T follicular helper cell (primary cell): ENCODE measurements at regions not wholly inside any gene's neighbourhood (a gene's known extent, or its start where the extent isn't known, plus 50 kb on each side); places are given as distances from the start of the nearest gene placed in this dataset.
A peak's percentile ranks its signal among the peaks of the same experiment; 100 is the strongest.

Experiments used
- DNase-seq: peaks from one replicate; pipeline ENCODE4 v3.0.0-alpha.2; 2020; ENCODE audit warnings: low read depth

DNA sequence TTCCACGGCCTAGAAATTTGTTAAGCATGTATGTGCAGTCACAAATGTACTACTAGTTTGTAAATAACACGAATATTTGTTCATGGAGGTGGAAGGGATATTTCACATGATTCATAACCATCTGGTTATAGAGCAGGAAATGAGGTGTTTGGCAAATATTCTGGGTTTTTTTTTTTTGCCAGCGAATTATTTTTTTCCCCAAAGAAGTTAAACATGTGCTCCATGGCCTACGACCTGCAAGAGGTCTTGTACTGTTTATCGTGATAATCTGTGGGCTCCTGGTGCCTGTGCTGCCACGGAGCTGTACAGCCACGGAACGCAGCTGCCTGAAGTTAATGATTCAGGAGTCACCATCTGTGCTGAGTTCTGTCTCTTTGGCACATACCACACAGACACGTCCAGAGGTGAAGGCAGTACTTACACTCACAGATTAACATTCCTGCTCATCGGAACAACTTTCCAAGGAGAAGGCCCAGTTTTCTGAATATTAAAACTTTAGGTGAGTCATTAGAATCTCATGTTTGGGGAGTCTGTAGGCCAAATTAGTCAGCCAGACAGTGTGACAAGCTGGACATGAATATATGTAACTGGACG, 156.3 kb downstream of the TMX1 start:
- no peak for DNase-seq

DNA sequence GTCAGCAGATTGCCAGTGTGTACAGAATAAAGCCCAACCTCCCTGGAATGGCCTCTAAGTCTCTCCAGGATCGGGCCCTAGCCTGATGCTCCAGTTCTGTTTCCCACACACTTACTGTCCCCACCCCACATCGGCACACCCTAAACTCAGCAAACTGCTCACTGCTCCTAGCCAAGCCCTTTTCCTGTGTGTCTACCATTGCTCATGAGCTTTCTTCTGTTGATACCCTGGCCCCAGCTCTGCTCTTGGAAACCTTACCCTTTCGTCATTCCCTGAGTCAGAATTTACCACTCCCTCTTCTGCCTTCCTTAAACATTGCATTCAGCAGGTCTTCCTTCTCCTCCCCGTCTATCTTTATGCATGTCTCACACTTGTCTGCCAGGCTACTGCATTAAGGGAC, 158.9 kb downstream of the TMX1 start:
- DNase-seq, result no peak

DNA sequence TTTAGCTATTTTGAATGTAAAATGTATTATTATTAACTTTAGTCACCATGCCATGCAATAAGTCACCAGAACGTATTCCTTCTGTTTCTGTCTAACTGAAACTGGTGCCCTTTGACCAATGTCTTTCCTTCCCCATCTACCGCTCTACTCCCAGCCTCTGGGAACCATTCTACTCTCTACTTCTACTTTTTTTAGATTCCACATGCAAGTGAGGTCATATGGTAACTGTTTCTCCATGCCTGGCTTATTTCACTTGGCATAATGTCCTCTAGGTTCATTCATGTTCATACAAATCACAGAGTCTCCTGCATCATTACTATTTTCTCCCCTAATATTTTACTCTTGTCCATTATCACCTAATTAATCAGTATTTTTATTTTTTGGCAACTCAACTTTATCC, 160.1 kb downstream of the TMX1 start:
- DNase-seq, result no peak

DNA sequence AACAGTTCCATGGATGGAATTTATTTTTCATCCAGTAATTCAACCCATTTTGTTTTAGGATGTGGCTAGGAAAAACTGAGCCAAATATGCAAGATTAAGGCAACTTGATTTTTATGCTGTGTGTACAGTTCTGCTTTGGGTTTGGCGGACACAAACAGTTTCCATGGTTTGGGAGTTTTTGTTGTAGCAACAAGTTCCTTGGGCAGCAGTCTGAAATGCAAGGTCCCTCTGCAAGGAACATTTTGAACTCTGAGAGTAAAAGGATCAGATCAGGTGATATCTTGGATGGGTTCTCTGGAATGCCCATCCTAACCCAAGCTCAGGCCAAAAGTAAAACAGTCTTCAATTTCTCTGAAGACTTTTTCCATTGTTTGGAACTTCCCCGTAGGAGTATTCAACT, 161.2 kb downstream of the TMX1 start:
- DNase-seq, result no peak

DNA sequence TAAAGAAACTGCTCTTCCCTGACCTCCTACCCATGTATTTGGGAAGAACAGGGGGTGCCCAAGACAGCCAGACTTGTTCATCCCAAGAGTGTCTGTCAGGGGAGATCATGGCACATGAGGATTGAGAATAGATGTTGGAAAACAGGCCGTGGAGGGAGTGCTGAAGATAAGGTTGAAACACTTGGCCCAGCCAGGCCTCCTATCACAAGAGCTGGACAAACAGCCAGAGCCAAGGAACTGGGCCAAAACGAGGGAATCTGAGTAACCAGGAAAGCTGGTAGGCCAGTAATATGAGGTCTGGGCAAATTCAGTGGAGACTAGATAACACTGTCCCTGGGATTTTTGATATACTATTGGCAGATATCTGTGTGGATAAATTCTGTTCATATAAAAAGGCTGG, 161.7 kb downstream of the TMX1 start:
- no peak for DNase-seq

DNA sequence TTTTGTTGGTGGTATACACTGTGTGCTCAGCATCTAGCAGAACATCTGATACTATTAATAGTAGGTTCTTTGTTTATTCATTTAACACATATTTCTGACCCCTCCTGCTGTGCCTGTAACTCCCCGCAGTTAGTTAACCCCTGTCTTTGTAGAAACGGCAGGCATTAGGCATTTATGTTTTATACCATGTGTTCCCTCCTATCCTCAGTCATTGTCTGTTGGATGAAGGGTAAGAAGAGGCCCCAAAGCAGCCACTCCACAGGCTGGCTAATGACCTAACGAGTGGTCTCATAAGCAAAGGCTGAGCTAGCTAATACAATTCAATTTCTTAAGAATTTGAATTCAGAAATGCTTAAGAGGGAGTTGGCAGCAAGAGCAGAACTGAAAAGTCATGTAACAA, 170.8 kb downstream of the TMX1 start:
- no peak for DNase-seq

DNA sequence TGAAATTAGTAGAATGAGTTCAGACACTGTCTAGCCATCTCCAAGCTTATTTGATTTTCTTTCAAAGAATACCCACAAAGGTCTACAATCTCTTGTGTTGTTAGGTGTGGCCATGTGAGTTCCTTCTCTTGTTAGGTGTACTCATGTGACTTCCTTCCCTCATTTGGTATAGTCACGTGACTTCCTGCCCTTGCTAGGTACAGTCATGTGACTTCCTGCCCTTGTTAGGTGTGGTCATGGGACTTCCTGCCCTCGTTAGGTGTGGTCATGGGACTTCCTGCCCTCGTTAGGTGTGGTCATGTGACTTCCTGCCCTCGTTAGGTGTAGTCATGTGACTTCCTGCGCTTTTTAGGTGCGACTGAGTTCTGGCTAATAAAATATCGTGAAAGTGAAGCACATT, 179.6 kb downstream of the TMX1 start:
- peak; percentile 42 for DNase-seq

DNA sequence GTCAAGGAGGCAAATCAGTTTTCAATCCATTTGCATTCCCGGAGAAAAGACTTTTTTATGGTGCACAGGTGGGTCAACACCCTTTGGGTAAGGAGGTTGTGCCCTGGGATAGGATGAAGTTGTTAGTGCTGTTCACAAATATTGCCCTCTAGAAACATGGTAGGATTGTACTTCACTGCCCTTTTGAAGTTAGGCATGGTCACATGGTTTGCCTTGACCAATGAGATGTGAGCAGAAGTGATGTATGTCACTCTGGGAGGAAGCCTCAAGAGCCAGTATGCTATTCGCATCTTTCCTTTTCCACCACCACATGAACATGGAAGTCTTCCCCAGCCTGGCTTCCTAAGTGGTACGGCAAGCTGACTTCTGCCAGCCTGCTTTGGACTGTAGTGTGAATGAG, 182.7 kb downstream of the TMX1 start:
- no peak for DNase-seq

DNA sequence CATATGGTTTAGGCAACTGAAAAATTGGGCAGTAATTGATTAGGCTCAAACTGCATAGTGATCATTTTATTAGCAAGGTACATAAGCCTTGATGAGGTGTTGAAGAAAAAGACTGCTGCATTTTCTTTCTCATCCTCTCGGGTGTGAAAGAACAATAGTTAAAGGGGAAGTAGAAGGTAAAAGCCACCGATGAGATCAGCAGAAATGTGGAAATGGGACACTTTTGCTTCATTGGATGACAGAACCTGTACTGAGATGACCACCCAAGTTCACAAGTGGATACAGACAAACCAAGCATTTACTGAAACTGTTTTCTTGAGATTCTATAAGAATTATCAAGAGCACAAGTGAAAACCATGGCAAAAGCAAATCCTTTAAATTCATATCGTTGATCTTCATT, 184.0 kb downstream of the TMX1 start:
- DNase-seq, result no peak

DNA sequence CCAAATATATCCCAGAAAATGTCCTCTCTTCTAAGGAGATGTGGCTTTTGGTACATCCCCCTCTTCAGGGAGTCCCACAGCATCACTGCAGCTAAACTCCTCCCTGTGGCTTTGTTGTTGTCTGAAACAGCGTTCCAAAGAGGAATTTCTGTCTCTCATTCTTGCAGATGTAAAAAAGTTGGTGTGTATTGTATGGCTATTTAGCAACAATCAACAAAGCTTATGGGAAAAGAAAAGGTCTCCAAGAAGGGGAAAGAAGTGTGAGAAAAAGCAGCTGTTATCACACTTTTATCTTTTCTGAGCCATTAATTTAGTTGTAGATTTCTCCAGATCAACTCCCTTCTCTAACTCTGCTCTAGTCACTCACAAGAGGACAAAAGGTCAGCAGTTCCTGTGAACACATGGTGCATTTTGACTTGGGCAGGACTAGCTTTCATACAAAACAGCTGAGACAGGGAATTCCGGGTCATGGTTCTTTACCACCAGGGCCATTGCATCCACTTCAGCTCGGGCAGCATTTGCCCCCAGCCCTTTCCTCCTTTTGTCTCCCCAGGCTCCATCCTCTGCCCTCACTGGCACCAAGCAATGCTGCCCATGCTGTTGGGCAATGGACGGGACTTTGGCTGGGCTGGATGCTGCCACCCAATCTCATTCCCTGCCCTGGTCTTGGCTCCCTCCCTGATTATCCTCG, 184.7 kb downstream of the TMX1 start:
- DNase-seq, result no peak

DNA sequence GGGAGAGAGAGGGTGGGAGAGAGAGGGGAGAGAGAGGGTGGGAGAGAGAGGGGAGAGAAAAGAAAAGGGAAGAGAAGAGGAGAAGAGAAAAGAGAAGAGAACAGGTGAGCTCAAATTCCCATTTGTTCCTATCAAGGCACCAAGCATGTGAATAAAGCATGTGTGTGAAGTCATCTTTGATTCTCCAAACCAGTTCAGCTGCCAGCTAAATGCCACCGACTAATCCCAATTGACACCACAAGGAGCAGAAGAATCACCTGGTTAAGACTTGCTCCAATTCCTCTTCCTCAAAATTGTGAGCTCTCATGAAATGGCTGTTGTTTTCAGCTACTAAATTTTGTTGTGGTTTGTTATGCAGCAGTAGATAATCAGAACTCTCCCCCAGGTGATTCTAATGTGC, 188.9 kb downstream of the TMX1 start:
- DNase-seq, result no peak

DNA sequence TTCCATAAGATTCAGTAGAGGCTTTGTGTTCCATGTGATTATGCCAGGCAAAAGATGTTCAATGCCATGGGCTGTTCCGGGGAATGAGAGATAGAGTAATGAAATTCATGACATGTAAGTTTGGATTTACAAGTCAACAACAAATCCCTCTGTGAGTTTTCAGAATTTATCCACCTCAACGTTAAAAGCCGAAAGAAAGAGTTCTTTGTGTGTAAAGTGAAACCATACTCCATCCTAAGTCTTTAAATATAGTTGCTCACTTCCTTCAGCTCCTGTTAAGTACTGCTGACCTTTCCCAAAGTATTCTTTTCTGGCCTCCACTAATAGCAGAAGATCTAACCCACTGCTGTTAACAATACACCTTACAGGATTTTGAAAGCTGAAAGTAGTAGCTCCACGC, 190.0 kb downstream of the TMX1 start:
- no peak for DNase-seq

DNA sequence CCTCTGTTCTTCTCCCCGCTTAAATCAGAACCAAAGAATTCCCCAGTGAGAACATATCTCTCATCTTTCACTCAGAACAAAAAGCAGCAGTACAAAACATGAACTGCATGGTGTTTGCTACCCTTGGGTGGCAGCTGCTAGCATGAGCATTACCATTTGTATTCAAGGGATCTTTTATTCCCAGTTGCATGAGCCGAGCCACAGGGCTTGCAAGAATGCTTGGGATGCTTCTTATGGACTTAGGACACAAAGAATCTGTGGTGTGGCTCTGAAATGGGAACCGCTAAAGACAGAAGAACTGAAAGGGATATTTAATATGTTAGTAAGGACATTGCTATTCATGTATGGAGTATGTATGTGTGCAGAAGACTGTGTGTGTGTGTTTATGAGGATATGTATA, 190.6 kb downstream of the TMX1 start:
- DNase-seq, result no peak

DNA sequence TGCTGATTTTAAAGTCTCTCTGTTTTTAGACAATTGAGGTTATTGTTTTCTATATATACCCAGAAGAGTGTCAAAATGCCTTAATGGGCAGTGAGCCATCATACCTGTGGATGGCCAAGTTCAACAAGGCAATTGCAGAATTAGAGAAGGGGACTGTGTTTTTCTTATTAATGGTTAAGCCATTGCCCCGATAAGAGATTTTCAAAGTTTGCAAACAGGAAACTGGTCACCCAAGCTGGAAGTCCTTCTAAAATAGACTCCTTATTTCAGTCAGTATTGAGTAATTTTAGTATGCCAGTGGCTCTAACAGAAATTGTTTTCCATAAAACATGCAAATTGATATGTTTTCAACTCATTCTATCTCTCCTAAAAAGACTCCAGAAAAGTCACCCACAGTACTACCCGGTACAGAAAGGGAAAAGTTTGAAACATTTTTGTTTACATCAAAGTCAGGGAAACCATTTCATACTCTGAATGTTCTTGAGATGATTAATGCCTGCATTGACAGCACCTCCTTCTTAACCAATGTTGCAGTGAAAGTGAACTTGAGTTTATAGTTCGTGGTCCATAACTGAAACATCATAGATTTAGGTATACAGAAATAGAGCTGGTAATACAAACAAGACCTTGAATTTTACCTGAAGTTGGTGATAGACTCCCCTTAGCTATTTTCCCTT, 191.1 kb downstream of the TMX1 start:
- no peak for DNase-seq

DNA sequence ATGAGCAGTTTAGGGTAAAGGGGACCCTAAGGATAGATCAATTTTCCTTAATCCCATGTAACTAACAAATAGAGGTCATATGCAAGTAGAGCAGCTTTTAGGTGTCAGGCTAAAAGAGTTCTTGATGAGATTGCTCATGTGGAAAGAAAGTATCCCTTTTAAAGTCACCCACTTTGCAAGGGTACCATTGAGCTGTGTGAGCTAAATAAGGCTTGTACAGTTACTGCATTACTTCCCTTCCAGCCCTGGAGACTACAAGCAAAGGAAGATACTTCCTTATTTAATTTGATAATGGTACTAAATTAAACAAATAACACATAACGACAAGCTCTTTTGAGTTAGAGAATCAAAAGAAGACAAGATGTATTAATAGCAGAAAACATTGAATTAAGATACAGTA, 191.7 kb downstream of the TMX1 start:
- DNase-seq, result no peak

DNA sequence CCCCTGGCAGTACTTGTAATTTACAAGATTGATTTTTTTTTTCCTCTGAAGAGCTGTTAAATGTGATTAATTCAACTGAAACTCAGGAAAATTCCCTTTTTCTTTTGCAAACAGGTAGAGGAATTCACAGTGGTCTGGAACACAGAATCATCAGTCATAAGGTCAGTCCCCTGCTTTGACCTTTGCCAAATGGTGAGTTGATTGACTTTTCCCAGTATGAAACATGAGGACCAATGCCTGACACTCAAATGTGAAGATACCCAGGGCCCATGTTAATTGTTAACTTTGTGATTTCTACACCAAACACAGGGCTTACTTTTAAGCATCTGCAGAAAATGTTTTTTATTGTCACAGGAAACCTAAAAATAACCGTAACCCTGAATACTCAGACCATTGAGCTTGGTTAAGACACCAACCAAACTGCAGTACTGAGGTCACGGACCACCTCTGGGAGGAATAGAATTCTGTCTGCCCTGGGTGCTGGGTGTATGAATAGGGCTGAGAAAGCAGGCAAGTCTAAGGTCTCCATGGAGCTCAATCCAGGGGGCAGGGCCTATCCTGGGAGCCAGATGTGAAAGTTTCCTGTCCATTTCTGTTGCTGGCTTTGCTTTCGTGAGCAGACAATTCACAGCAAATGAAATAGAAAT, 192.4 kb downstream of the TMX1 start:
- no peak for DNase-seq

DNA sequence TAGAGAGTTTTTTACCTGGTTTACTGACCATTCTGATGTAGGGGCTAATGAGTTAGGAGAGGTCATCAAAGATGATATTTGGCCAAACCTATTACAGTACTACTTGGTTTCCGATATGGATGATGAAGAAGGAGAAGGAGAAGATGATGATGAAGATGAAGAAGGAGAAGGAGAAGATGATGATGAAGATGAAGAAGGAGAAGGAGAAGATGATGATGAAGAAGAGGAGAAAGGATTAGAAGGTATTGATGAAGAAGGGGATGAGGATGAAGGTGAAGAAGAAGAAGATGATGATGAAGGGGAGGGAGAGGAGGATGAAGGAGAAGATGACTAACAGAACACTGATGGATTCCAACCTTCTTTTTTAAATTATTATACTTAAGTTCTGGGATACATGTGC, 196.6 kb downstream of the TMX1 start:
- DNase-seq, result no peak

DNA sequence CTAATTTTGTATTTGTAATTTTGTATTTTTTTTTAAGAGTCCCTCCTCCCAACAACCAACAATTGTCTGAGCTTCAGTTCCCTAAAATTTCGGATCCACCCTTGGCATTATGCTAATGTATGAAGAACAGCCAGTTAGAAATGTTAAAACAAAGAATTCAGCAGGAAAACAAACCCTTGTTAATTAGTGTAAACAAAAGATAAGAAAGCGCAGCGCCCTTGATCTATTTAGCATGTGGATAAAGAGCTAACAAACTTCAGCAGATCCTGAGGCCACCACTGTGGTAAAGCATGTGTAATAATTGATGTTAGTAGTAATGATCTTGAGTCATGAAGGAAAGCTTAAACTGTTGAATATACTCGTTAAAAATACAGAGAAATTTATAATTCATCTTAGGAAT, 199.8 kb downstream of the TMX1 start:
- no peak for DNase-seq

DNA sequence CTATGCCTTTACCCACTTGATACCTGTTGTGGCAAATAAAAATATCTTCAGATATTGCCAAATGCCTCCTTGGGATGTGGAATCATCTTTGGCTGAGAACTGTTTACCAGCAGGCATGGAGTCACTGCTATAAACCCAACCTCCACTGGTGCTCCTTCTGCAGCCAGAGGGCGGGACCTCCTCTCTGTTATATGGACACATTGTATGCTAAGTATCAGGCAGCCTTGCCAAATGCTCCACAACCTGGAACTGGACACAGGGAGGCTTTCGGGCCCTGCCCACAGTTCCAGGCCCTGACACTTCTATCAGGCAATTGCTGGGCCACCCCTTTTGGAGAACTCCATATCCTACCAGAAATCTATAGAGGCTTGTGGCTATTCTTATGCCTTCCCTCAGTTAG, 201.0 kb downstream of the TMX1 start:
- no peak for DNase-seq

DNA sequence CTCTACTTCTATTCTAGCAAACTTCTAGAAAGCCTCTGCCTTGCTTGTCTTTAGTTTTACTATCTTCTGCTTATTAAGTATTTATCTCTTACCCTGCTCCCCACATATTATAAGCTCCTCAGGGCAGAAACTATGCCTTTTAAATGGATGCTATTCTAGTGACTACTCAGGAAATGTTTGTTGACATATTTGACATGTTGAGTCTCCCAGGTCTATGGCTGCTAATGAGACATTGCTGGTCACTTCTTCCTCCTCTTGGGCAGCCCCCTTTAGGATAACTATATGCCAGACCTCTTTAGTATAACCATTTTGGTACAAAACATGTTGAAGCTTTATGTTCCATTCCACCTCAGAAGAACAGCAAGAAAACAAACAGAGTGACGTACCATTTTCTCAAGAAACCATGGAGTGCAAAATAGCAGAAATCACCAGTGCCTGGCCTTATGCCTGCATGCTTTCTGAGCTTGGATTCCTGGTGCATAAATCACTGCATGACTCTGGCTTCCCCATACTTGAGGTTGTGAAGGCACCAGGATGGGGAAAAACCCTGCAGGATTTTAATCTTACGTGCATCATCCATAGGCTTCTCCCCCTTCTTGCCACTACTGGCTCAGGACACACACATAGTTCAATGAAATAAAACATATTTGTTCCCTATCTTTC, 202.6 kb downstream of the TMX1 start:
- no peak for DNase-seq

DNA sequence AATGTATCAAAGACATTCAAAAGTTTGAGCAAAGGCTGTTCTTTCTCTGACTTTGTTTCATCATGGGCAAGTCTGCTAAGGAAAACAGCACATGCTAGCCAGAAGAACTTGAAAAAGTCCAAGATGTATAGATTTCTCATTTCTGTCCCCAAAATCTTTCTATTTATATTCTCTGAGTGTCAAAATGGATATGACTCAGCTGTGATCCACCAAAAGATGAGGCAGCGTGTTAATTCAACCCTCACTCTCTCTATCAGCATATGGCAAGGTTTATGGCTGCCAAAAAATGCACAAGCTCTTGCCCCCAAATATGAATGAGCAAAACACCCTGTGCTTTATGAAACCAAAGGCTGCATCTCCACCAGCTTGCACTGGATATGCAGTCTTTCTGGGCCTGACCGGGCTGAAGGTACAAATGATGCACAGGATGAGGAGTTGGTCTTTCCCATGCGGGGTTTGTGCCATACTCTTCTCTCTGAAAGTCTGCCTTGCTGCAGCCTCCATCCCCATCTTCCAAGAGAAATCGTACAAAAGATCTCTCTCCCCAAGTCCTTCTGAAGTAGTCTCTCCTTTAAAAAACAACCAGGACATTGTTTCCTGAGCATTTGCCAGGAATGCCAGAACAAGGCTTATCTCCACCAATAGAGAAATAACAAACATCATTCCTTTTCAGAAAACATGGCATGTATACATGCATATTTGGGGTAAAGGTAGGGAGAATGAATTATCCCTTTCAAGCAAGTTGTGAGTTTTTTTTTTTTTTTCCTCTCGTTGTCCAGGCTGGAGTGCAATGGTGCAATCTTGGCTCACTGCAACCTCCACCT, 203.4 kb downstream of the TMX1 start:
- no peak for DNase-seq
